ENCODE measurements at regions not wholly inside any gene's neighbourhood (a gene's known extent, or its start where the extent isn't known, plus 50 kb on each side); places are given as distances from the start of the nearest gene placed in this dataset.
A peak's percentile ranks its signal among the peaks of the same experiment; 100 is the strongest.
"Not testable (repeated sequence)": the region's sequence is repeated elsewhere in the genome, so short reads cannot be mapped to it uniquely, and the experiment has no call there.

DNA sequence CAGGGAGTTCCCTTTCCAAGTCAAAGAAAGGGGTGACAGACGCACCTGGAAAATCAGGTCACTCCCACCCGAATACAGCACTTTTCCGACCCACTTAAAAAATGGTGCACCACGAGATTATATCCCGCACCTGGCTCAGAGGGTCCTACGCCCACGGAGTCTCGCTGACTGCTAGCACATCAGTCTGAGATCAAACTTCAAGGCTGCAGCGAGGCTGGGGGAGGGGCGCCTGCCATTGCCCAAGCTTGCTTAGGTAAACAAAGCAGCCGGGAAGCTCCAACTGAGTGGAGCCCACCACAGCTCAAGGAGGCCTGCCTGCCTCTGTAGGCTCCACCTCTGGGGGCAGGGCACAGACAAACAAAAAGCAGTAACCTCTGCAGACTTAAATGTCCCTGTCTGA is 277.8 kb upstream of the ARHGAP42 start:
- DNase-seq (ENCODE audit: low read depth), result not testable (repeated sequence)

GRCh38 chr11:100419518-100419917 is 267.6 kb upstream of the ARHGAP42 start:
- DNase-seq (ENCODE audit: low read depth), result no peak

DNA sequence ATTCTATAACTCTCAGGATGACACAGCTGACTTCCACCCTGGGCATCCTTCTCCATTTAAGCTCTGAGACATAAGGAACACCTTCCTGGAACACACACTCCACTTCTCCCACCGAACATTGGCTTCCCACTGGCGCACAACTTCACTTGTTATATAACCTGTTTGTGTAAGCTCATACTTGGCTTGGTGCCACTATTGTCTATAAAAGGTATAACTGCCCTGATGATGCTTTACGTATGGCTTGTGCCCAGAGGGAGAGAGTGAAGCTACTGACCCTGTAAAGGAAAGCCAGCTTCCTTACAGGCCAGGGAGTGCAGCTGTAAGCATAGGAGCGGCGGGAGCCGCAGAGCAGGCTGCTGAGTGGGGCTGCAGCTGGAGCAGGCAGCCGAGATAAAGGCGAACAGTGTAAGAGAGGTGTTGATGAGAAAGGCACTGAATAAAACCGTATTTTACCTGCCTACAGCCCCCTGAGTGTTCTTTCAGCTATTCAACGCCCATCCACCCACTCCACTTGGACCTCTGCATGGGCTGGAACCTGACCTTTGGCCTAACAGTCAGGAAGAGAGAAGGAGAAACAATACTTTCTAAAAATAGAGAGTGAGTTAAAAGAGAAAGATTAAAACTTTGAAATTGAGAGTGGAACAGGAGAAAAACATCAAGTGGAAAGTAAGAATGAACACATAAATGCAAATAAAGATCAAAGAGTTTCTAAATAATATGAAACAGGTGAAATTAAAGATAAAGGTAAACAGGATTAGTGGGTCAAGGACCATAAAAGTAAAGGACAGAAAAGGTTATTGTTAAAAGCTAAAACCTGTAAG is 252.1 kb upstream of the ARHGAP42 start:
- no peak for DNase-seq (ENCODE audit: low read depth)

- no peak for DNase-seq (ENCODE audit: low read depth)
Observed at GRCh38 chr11:100438376-100438775, 248.7 kb upstream of the ARHGAP42 start.

- no peak for DNase-seq (ENCODE audit: low read depth)
Observed at GRCh38 chr11:100441086-100441485, 246.0 kb upstream of the ARHGAP42 start.

DNA sequence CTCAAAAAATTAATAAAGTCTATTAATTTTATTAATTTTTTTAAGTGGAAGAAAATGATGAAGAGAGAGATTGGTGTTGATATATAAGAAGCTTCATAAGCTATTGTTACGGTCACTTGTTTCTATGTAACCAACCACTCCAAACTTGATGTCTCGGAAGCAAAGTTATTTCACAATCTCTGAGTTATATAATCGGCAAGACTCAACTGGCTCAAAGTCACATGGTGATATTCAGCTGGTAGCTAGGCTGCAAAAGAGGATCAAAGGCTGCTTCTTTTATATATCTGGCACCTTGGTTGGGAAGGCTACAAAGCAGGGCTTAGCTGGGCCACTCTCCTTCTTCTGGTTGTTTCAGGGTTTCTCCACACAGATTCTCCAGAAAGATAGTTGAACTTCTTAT is 245.1 kb upstream of the ARHGAP42 start:
- DNase-seq (ENCODE audit: low read depth), result no peak

DNA sequence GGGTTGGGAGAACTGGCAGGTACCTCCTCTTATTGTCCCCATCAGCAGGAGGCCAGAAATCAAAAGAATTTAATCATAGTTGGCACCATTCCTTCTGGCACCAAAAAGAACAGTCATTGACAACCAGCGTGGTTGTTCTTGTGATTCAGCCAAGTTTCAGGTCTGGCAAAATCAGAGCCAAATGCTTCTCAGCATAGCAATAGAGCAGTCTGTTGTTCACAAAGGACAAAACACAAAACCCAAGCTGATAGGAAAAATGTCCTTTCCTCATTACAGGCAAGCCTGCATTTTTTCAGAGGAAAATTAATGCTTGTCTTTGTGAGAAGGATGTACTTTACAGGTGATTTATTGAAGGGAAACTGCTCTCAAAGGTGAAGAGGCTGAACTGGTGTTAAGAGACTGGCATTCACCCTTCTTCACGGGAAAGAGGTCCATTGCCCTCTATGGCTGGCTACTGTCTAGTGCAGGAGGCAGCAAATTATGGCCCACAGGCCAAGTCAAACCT is 241.8 kb upstream of the ARHGAP42 start:
- DNase-seq (ENCODE audit: low read depth), result peak; percentile 13

GRCh38 chr11:100451801-100452460 is 235.2 kb upstream of the ARHGAP42 start:
- not testable (repeated sequence) for DNase-seq (ENCODE audit: low read depth)

DNA sequence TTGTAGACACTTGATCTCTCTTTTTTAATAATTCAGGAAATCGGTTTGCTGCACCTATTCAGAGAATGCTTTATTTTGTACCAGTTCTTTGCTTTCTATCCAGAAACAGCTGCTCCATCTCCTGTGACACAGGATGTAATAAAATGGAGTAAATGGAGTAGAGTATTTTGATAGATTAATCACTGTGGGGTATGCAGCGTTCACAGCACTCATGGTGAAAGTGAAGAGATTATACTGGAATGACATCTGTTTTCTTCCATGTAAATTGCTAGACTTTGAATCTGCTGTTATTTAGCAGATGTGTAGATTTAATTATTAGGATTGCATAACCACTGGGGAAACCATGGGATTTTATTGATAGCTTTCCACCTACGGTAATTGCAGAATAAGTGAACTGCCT is 227.3 kb upstream of the ARHGAP42 start:
- no peak for DNase-seq (ENCODE audit: low read depth)

DNA sequence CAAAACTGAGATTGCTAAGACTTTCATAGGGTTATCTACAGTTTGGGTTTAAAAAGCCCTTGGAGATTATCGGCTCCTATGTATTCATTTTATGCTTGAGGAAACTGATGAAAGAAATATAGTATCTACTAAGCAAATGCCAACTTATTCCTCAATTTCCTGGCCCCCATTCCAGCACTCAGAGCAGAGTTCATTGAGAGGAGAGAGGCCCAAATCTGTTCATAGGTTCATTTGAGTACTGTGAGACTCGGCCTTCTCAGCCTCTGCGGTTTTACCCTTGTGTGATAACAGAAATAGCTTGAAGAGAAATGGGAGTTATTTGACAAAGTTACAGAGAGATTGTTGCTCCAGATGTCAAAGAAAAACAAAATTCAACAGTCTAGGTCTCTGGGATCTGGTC is 226.7 kb upstream of the ARHGAP42 start:
- no peak for DNase-seq (ENCODE audit: low read depth)

GRCh38 chr11:100467821-100468508 is 219.1 kb upstream of the ARHGAP42 start:
- DNase-seq (ENCODE audit: low read depth), result no peak

- no peak for DNase-seq (ENCODE audit: low read depth)
Observed at GRCh38 chr11:100469835-100470234, 217.3 kb upstream of the ARHGAP42 start.

DNA sequence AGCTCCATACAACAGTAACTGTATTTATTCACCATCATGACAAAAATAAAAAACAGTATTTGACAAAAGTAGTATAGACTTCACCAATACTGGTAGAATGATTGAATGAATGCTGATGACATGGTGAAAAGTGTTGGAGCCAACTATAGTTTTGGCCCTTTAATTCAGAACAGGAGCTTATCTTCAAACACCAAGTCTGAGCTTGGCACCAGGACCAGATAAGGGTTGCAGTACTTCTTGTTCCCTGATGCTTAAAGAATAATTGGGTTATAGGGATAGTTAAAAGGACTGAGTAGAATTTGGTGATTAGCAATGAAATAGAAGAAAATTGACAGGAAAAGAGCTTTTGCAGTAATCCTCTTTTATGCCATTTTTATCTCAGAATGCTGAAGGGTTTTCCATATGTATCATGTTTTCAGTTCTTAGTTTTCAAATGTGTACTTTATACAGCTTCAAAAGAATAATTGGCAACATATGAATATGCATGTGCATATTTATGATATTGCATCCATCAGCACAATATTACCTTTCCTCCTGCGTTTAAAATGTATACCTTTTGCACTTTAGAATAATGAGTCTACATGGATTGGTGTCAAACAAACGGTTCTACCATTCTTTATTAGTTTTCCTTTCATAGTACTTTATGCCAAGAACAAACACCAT is 214.2 kb upstream of the ARHGAP42 start:
- no peak for DNase-seq (ENCODE audit: low read depth)

DNA sequence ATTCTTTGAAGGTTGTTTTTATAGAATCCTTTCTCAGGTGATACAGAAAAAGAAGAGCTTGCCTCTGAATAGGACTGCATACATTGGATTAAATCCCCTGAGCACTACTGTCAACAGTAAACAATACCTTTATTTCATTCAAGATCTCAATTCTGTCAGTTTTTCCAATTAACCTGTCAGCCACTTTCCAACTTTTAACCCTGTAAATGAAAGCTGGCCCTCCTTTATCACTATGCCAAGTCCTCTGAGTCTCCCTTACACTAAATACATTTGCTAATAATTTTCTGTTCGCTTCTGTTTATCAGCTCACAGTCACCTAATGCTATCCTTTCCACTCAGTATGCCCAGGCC is 213.7 kb upstream of the ARHGAP42 start:
- no peak for DNase-seq (ENCODE audit: low read depth)

DNA sequence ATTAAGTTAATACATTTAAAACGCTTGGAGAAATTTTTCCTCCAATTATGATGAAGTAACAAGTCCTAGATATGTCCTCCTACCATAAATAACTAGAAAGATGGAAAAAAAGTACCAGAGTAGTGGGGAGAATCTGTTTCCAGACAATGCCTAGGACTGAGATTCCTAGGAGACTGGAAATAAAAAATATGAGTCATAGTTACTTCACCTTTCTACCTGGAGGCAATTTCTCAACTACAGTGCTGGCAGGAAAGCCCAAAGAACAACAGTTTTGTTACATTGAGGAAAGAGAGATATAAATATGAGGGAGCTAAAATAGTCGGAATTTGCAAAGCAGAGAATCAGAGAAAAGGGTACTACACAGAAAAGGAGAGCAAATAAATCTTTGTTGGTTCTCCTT is 202.1 kb upstream of the ARHGAP42 start:
- DNase-seq (ENCODE audit: low read depth), result peak; percentile 33

- no peak for DNase-seq (ENCODE audit: low read depth)
Observed at GRCh38 chr11:100498780-100499179, 188.3 kb upstream of the ARHGAP42 start.

- DNase-seq (ENCODE audit: low read depth), result no peak
Observed at GRCh38 chr11:100501450-100501849, 185.6 kb upstream of the ARHGAP42 start.

DNA sequence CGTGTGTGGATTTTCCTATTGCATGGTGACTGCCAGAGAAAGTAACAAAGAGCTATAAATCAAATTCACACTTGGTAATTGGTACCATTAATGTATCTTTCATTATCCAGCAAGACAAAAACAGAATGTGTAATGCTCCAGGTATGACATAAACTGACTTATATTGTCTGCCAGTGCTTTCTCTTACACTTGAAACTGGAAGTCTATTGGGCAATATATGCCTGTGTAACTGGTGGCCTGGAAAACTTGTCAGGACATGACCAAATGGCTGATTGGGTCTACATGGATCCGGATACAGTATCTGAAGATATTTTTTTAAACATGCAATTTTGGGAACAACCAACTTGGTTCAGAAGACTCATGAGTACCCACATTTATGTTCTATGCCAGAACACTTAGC is 174.6 kb upstream of the ARHGAP42 start:
- DNase-seq (ENCODE audit: low read depth), result peak; percentile 37

DNA sequence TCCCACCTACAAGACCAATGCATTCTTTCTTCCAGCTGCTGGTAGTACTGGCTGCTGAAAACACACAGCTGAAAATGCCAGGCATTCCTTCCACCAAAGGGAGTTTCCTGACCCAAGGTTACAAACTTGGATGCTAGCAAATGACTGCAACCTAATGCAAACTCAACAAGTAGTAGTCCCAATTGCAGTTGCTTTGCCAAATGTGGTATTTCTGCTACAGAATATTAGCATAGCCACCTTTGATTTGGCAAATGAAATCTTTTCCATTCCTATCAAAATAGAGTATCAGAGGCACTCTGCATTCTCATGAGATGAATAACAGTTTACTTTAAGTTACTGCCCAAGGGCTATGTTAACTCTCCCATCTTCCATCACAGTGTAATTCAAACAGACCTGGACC is 172.0 kb upstream of the ARHGAP42 start:
- peak; percentile 65 for DNase-seq (ENCODE audit: low read depth)

- DNase-seq (ENCODE audit: low read depth), result no peak
Observed at GRCh38 chr11:100525197-100525596, 161.9 kb upstream of the ARHGAP42 start.

- DNase-seq (ENCODE audit: low read depth), result no peak
Observed at GRCh38 chr11:100525635-100526034, 161.5 kb upstream of the ARHGAP42 start.

GRCh38 chr11:100528872-100529416 is 158.1 kb upstream of the ARHGAP42 start:
- DNase-seq (ENCODE audit: low read depth), result no peak

Data from renal cortical epithelial cell (primary cell).